ENCODE measurements at regions not wholly inside any gene's neighbourhood (a gene's known extent, or its start where the extent isn't known, plus 50 kb on each side); places are given as distances from the start of the nearest gene placed in this dataset.

GRCh38 chr6:168130697-168131371 is 51.8 kb upstream of the FRMD1 start:
- no peak overlapping the region for H2AK9ac ChIP-seq (replicated peaks; ENCODE audit: low read depth, low read length, poor library complexity)
- no peaks in the 10 kb centered on the region for H4K20me1 ChIP-seq (ENCODE audit: insufficient read depth, low read length)
- H4K91ac ChIP-seq (ENCODE audit: insufficient read depth, low read depth, low read length), result no peak overlapping the region
- no peak overlapping the region for H3K23ac ChIP-seq (ENCODE audit: low read depth, low read length)
- H2BK120ac ChIP-seq (ENCODE audit: low read depth, low read length), result no peak overlapping the region
- H3K9me1 ChIP-seq (ENCODE audit: insufficient read depth, low read length), result no peaks in the 10 kb centered on the region
- ChIA-PET CTCF (no interaction called here), POLR2A (ENCODE audit: unreplicated experiment) (no interaction called here)
- H3K56ac ChIP-seq (ENCODE audit: extremely low read depth, insufficient read depth, low read length), result no peak overlapping the region
- no peaks in the 10 kb centered on the region for H3K79me1 ChIP-seq (ENCODE audit: low read depth in 1 of 2, low read length in 2 of 2)
- H2AK5ac ChIP-seq (ENCODE audit: low read depth, low read length), result no peak overlapping the region
- H3K36me3 ChIP-seq (ENCODE audit: control insufficient read depth, insufficient read depth, low read length), result no peaks in the 10 kb centered on the region
- H2BK20ac ChIP-seq (ENCODE audit: low read depth, low read length), result no peak overlapping the region
- intact Hi-C loops (cut with micrococcal nuclease), result no loop called here
- in situ Hi-C loops (cut with MboI; ENCODE audit: low sequenced_read_pairs), result no loop called here
- DNase-seq, result no peak
- H3K27ac ChIP-seq (ENCODE audit: insufficient read depth, low read length), result no peak overlapping the region
- H3K9me3 ChIP-seq (ENCODE audit: control insufficient read depth, insufficient read depth, low read length), result no peaks in the 10 kb centered on the region
- H3K4me3 ChIP-seq (ENCODE audit: insufficient read depth, low read depth, low read length), result no peak overlapping the region
- ATAC-seq (ENCODE audit: low read depth), result no peak
- H4K5ac ChIP-seq (ENCODE audit: low read depth, low read length), result no peak overlapping the region
- no peak overlapping the region for H2AFZ ChIP-seq (replicated peaks; ENCODE audit: low read length, poor library complexity)
- H3K4ac ChIP-seq (ENCODE audit: low read depth, low read length), result no peak overlapping the region
- TF ChIP-seq POLR2A (IDR thresholded peaks at IDR 0.05; ENCODE audit: low read depth, low read length), result no peak
- no peak for TF ChIP-seq MAZ (IDR thresholded peaks at IDR 0.05; ENCODE audit: borderline replicate concordance, low read depth, low read length)
- TF ChIP-seq MXI1 (IDR thresholded peaks at IDR 0.05; ENCODE audit: borderline replicate concordance, low read depth, low read length), result no peak
- no peak for TF ChIP-seq RFX5 (IDR thresholded peaks at IDR 0.05; ENCODE audit: low read depth, low read length)
- TF ChIP-seq CEBPB (IDR thresholded peaks at IDR 0.05; ENCODE audit: low read depth, low read length), result no peak
- no peak for TF ChIP-seq NFE2L2 (IDR thresholded peaks at IDR 0.05; ENCODE audit: low read depth, low read length)
- TF ChIP-seq MAFK (IDR thresholded peaks at IDR 0.05; ENCODE audit: low read depth, low read length), result no peak
- no peak for TF ChIP-seq ELK1 (IDR thresholded peaks at IDR 0.05; ENCODE audit: borderline replicate concordance, low read depth, low read length)
- TF ChIP-seq RCOR1 (IDR thresholded peaks at IDR 0.05; ENCODE audit: insufficient replicate concordance, low read length), result no peak
- TF ChIP-seq RAD21 (IDR thresholded peaks at IDR 0.05; ENCODE audit: low read length), result no peak
- no peak for TF ChIP-seq USF2 (IDR thresholded peaks at IDR 0.05; ENCODE audit: low read depth, low read length)
- no peak for TF ChIP-seq BHLHE40 (IDR thresholded peaks at IDR 0.05; ENCODE audit: low read depth, low read length)
- TF ChIP-seq CTCF (conservative IDR thresholded peaks at IDR 0.05; ENCODE audit: low read depth, low read length), result no peak
- no peak for TF ChIP-seq CHD1 (IDR thresholded peaks at IDR 0.05; ENCODE audit: low read depth, low read length)
- TF ChIP-seq SMC3 (IDR thresholded peaks at IDR 0.05; ENCODE audit: low read depth, low read length), result no peak
- H4K8ac ChIP-seq (ENCODE audit: low read depth in 2 of 2, low read length in 2 of 2), result no peak overlapping the region
- WGBS, 2 experiments (ENCODE audit: extremely low coverage in 2 of 2, insufficient read length in 1 of 2), result 60% methylated on average over 1 of the region's 14 CpGs; no CpG with 5 or more reads in 1 of the 2 experiments
- no peak overlapping the region for H3K4me2 ChIP-seq (ENCODE audit: low read depth, low read length)
- no peak overlapping the region for H3K14ac ChIP-seq (replicated peaks; ENCODE audit: low read depth, low read length)
- H3K27me3 ChIP-seq (ENCODE audit: control insufficient read depth, insufficient read depth, low read length), result peaks cover 7% of the 10 kb centered on the region
- H3K9ac ChIP-seq (ENCODE audit: low read depth, low read length), result no peak overlapping the region
- H3K4me1 ChIP-seq (ENCODE audit: control insufficient read depth, insufficient read depth, low read length), result peaks cover 2% of the 10 kb centered on the region; the same call in 1 of the 2 replicates
- dilution Hi-C loops (cut with HindIII; ENCODE audit: low sequenced_read_pairs, unreplicated experiment), result no loop called here
- H2BK15ac ChIP-seq (ENCODE audit: low read depth, low read length), result no peak overlapping the region
- BruUV-seq (replicated peaks), result no TSS peak
- no peak overlapping the region for H2BK5ac ChIP-seq (ENCODE audit: low read depth, low read length, poor library complexity, severe bottlenecking)
- no peak overlapping the region for H3K18ac ChIP-seq (ENCODE audit: low read depth, low read length)

Measured in IMR-90 (cell line).